MG63 (cell line): ENCODE measurements at regions not wholly inside any gene's neighbourhood (a gene's known extent, or its start where the extent isn't known, plus 50 kb on each side); places are given as distances from the start of the nearest gene placed in this dataset.

Source experiments
- DNase-seq: peaks from one replicate; pipeline ENCODE4 v3.0.0-alpha.2; 2020
- H3K27me3 ChIP-seq: fragments of 250-450 bp; sonication (Bioruptor Pico); 2 replicates; pipeline ENCODE4 v1.5.1; 2020; ENCODE audit warnings: mild to moderate bottlenecking, moderate library complexity
- H3K36me3 ChIP-seq: fragments of 250-450 bp; sonication (Bioruptor Pico); 2 replicates; pipeline ENCODE4 v1.5.1; 2020; ENCODE audit warnings: mild to moderate bottlenecking, moderate library complexity
- H3K4me3 ChIP-seq: fragments of 250-450 bp; sonication (Bioruptor Pico); 2 replicates; pipeline ENCODE4 v1.5.1; 2020; ENCODE audit warnings: mild to moderate bottlenecking, moderate library complexity
- H3K9me3 ChIP-seq: fragments of 250-450 bp; sonication (Bioruptor Pico); 2 replicates; pipeline ENCODE4 v1.5.1; 2020; ENCODE audit warnings: mild to moderate bottlenecking, moderate library complexity

GRCh38 chr2:8575834-8576423 is 105.9 kb upstream of the ID2 start:
- H3K27me3 ChIP-seq: no peaks in the 10 kb centered on the region
- H3K4me3 ChIP-seq: no peak overlapping the region
- no peaks in the 10 kb centered on the region for H3K36me3 ChIP-seq
- no peaks in the 10 kb centered on the region for H3K9me3 ChIP-seq
- DNase-seq: no peak

- Histone ChIP-seq H3K36me3 (no peaks in the 10 kb centered on the region), H3K4me3 (no peak overlapping the region), H3K27me3 (no peaks in the 10 kb centered on the region), H3K9me3 (no peaks in the 10 kb centered on the region)
- DNase-seq: no peak
Observed at GRCh38 chr2:8576525-8577167, 105.2 kb upstream of the ID2 start.

GRCh38 chr2:8577573-8577972 is 104.3 kb upstream of the ID2 start:
- DNase-seq: no peak
- Histone ChIP-seq H3K27me3 (no peaks in the 10 kb centered on the region), H3K4me3 (no peak overlapping the region), H3K36me3 (no peaks in the 10 kb centered on the region), H3K9me3 (no peaks in the 10 kb centered on the region)

- Histone ChIP-seq H3K9me3 (no peaks in the 10 kb centered on the region), H3K4me3 (no peak overlapping the region), H3K27me3 (no peaks in the 10 kb centered on the region), H3K36me3 (no peaks in the 10 kb centered on the region)
- DNase-seq: peak; percentile 57
Observed at GRCh38 chr2:8578335-8579244, 103.3 kb upstream of the ID2 start.

- H3K9me3 ChIP-seq: no peaks in the 10 kb centered on the region
- H3K27me3 ChIP-seq: no peaks in the 10 kb centered on the region
- H3K36me3 ChIP-seq: no peaks in the 10 kb centered on the region
- no peak for DNase-seq
- H3K4me3 ChIP-seq: no peak overlapping the region
Observed at GRCh38 chr2:8579485-8580085, 102.3 kb upstream of the ID2 start.

GRCh38 chr2:8580316-8581233 is 101.3 kb upstream of the ID2 start:
- Histone ChIP-seq H3K9me3 (no peaks in the 10 kb centered on the region), H3K27me3 (no peaks in the 10 kb centered on the region), H3K36me3 (no peaks in the 10 kb centered on the region), H3K4me3 (no peak overlapping the region)
- no peak for DNase-seq

GRCh38 chr2:8581234-8581561 is 100.7 kb upstream of the ID2 start:
- Histone ChIP-seq H3K4me3 (no peak overlapping the region), H3K9me3 (no peaks in the 10 kb centered on the region)
- DNase-seq: no peak

GRCh38 chr2:8581601-8582041 is 100.2 kb upstream of the ID2 start:
- no peaks in the 10 kb centered on the region for H3K27me3 ChIP-seq
- no peak overlapping the region for H3K4me3 ChIP-seq
- DNase-seq: no peak
- H3K36me3 ChIP-seq: no peaks in the 10 kb centered on the region
- no peaks in the 10 kb centered on the region for H3K9me3 ChIP-seq

More at GRCh38 chr2:8581234-8581561, 100.7 kb upstream of the ID2 start:
- Histone ChIP-seq H3K27me3 (no peaks in the 10 kb centered on the region), H3K36me3 (no peaks in the 10 kb centered on the region)

- H3K27me3 ChIP-seq: no peaks in the 10 kb centered on the region
- no peak overlapping the region for H3K4me3 ChIP-seq
- no peaks in the 10 kb centered on the region for H3K9me3 ChIP-seq
- no peaks in the 10 kb centered on the region for H3K36me3 ChIP-seq
- no peak for DNase-seq
Observed at GRCh38 chr2:8582191-8582590, 99.7 kb upstream of the ID2 start.

GRCh38 chr2:8582651-8583399 is 99.0 kb upstream of the ID2 start:
- H3K27me3 ChIP-seq: no peaks in the 10 kb centered on the region
- no peak overlapping the region for H3K4me3 ChIP-seq
- H3K9me3 ChIP-seq: no peaks in the 10 kb centered on the region
- H3K36me3 ChIP-seq: no peaks in the 10 kb centered on the region
- no peak for DNase-seq

GRCh38 chr2:8583400-8584173 is 98.3 kb upstream of the ID2 start:
- DNase-seq: no peak
- Histone ChIP-seq H3K4me3 (no peak overlapping the region), H3K36me3 (no peaks in the 10 kb centered on the region)

GRCh38 chr2:8584174-8585066 is 97.4 kb upstream of the ID2 start:
- Histone ChIP-seq H3K9me3 (no peaks in the 10 kb centered on the region), H3K36me3 (no peaks in the 10 kb centered on the region), H3K4me3 (no peak overlapping the region), H3K27me3 (no peaks in the 10 kb centered on the region)
- no peak for DNase-seq

More at GRCh38 chr2:8583400-8584173, 98.3 kb upstream of the ID2 start:
- Histone ChIP-seq H3K9me3 (no peaks in the 10 kb centered on the region), H3K27me3 (no peaks in the 10 kb centered on the region)

GRCh38 chr2:8586457-8587051 is 95.3 kb upstream of the ID2 start:
- no peak overlapping the region for H3K4me3 ChIP-seq
- H3K27me3 ChIP-seq: no peaks in the 10 kb centered on the region; the same call in 1 of the 2 replicates
- DNase-seq: no peak
- H3K36me3 ChIP-seq: no peaks in the 10 kb centered on the region
- H3K9me3 ChIP-seq: no peaks in the 10 kb centered on the region

GRCh38 chr2:8587251-8587791 is 94.5 kb upstream of the ID2 start:
- Histone ChIP-seq H3K9me3 (no peaks in the 10 kb centered on the region), H3K4me3 (no peak overlapping the region), H3K36me3 (no peaks in the 10 kb centered on the region), H3K27me3 (no peaks in the 10 kb centered on the region; the same call in 1 of the 2 replicates)
- no peak for DNase-seq
